Stomach (tissue), 8 donors: ENCODE measurements at regions not wholly inside any gene's neighbourhood (a gene's known extent, or its start where the extent isn't known, plus 50 kb on each side); places are given as distances from the start of the nearest gene placed in this dataset.
A peak's percentile ranks its signal among the peaks of the same experiment; 100 is the strongest.

Source experiments
- DNase-seq, 2 donors: peaks; one replicate each; pipeline versions ENCODE4 v3.0.0 to v3.0.0-alpha.2; 2013 to 2019
- H3K27ac ChIP-seq, 5 donors: fragments of 200-600 bp in 4 of 5; sonication (generic) in 4 of 5; one replicate each; pipeline ENCODE4 v1.5.1; 2013 to 2019; ENCODE audit warnings: mild to moderate bottlenecking in 1 of 5, moderate library complexity in 1 of 5
- H3K27me3 ChIP-seq, 3 donors: fragments of 200-600 bp; sonication (generic); one replicate each; pipeline ENCODE4 v1.5.1; 2017 to 2019; ENCODE audit warnings: mixed run types in 1 of 3
- H3K36me3 ChIP-seq, 4 donors: fragments of 200-600 bp; sonication (generic); 1 replicate in 3 of 4; 2 replicates in 1 of 4; pipeline ENCODE4 v1.5.1; 2016 to 2019
- H3K4me1 ChIP-seq, 4 donors: fragments of 200-600 bp; sonication (generic); one replicate each; pipeline ENCODE4 v1.5.1; 2016 to 2019
- H3K4me3 ChIP-seq, 4 donors: fragments of 200-600 bp; sonication (generic) in 3 of 4; one replicate each; pipeline ENCODE4 v1.5.1; 2016 to 2019; ENCODE audit warnings: mild to moderate bottlenecking in 1 of 4
- H3K9me3 ChIP-seq, 4 donors: fragments of 200-600 bp; sonication (generic); one replicate each; pipeline ENCODE4 v1.5.1; 2016 to 2019
- CTCF ChIP-seq, 7 experiments: fragments of 450-650 bp in 4 of 7; fragments of 200-600 bp in 3 of 7; sonication (generic) in 3 of 7; IDR thresholded peaks; one replicate each; pipeline ENCODE4 v1.5.1; 2016 to 2019; ENCODE audit warnings: antibody characterized with exemption in 7 of 7, control low read depth in 2 of 7, mild to moderate bottlenecking in 1 of 7
- EP300 ChIP-seq: sonication (generic); formaldehyde crosslinking; IDR thresholded peaks from one replicate; pipeline ENCODE4 v1.6.1; 2017; ENCODE audit warnings: antibody characterized with exemption
- POLR2A ChIP-seq, 4 donors: fragments of 450-650 bp; IDR thresholded peaks; one replicate each; pipeline ENCODE4 v1.6.1; 2016; ENCODE audit warnings: antibody characterized with exemption in 4 of 4, control low read depth in 2 of 4, mild to moderate bottlenecking in 1 of 4, moderate library complexity in 1 of 4
- POLR2AphosphoS5 ChIP-seq, 3 donors: sonication (generic); formaldehyde crosslinking; IDR thresholded peaks; one replicate each; pipeline ENCODE4 v1.6.1; 2016; ENCODE audit warnings: antibody characterized with exemption in 3 of 3
- WGBS, 5 donors: extraction: QIAGEN DNeasy Blood & Tissue Kit in 3 of 5; methylation state at CpG; one replicate each; pipeline versions ENCODE4 v1.1.5 to v1.1.7; 2013 to 2018; 5-methylcytosine and 5-hydroxymethylcytosine counted together
- intact Hi-C: fragments of 100-400 bp; cut with DNase I; formaldehyde crosslinking; loops from one replicate; pipeline ENCODE4 v1.15.1; 2023; ENCODE audit warnings: low total_unique reads
- donor health status: healthy with polysubstance abuse.
- donor health status: Bipolar disorder and iron deficiency.
- donor health status: healthy.

GRCh38 chr10:88023676-88024075, 160.3 kb downstream of the PTEN start:
- no peak for TF ChIP-seq POLR2A (IDR thresholded peaks at IDR 0.05)
- intact Hi-C loops = no loop called here
- Histone ChIP-seq H3K4me1 (peaks cover 0 to 8% (median 4%) of the 10 kb centered on the region in 4 donors), H3K36me3 (no peaks in the 10 kb centered on the region), H3K9me3 (no peaks in the 10 kb centered on the region), H3K27ac (no peak overlapping the region), H3K4me3 (no peak overlapping the region), H3K27me3 (no peaks in the 10 kb centered on the region)
- 68 to 77% (median 74%) methylated on average over 1 of the region's 1 CpG for WGBS, 5 donors
- no peak for DNase-seq

- Histone ChIP-seq H3K9me3 (no peaks in the 10 kb centered on the region), H3K27ac (no peak overlapping the region), H3K27me3 (no peaks in the 10 kb centered on the region), H3K36me3 (no peaks in the 10 kb centered on the region), H3K4me3 (no peak overlapping the region), H3K4me1 (peaks cover 0 to 12% (median 4%) of the 10 kb centered on the region in 4 donors)
- no peak for DNase-seq
- intact Hi-C loops = no loop called here
- 89 to 97% (median 93%) methylated on average over 3 of the region's 3 CpGs for WGBS, 5 donors
- TF ChIP-seq POLR2A (IDR thresholded peaks at IDR 0.05) (no peak), CTCF (IDR thresholded peaks at IDR 0.05) (no peak), POLR2AphosphoS5 (IDR thresholded peaks at IDR 0.05) (no peak), EP300 (no peak)
These were observed 162.6 kb downstream of the PTEN start for GRCh38 chr10:88026031-88026430.

- Histone ChIP-seq H3K27me3 (no peaks in the 10 kb centered on the region), H3K27ac (peak overlapping the region in 2 of 5 donors; percentile 2 to 19), H3K4me3 (no peak overlapping the region), H3K36me3 (no peaks in the 10 kb centered on the region), H3K9me3 (no peaks in the 10 kb centered on the region), H3K4me1 (peaks cover 0 to 12% (median 4%) of the 10 kb centered on the region in 4 donors)
- 72 to 90% (median 79%) methylated on average over 4 of the region's 4 CpGs for WGBS, 5 donors
- TF ChIP-seq EP300 = no peak
- TF ChIP-seq POLR2A (IDR thresholded peaks at IDR 0.05) = no peak
- no peak for TF ChIP-seq POLR2AphosphoS5 (IDR thresholded peaks at IDR 0.05)
- no peak for TF ChIP-seq CTCF (IDR thresholded peaks at IDR 0.05)
- peak in 1 of 2 donors; percentile 40 for DNase-seq
- intact Hi-C loops = no loop called here
These were observed 164.1 kb downstream of the PTEN start for GRCh38 chr10:88027570-88027969.

GRCh38 chr10:88028072-88028471, 164.6 kb downstream of the PTEN start:
- peak overlapping the region in 2 of 5 donors; percentile 2 to 19 for H3K27ac ChIP-seq
- 67 to 100% (median 90%) methylated on average over 1 of the region's 1 CpG for WGBS, 5 donors
- no peak for TF ChIP-seq POLR2AphosphoS5 (IDR thresholded peaks at IDR 0.05)
- no peak for TF ChIP-seq CTCF (IDR thresholded peaks at IDR 0.05)
- TF ChIP-seq EP300 = no peak
- no peaks in the 10 kb centered on the region for H3K9me3 ChIP-seq
- no peak for DNase-seq
- H3K4me1 ChIP-seq = peaks cover 0 to 12% (median 4%) of the 10 kb centered on the region in 4 donors
- no peaks in the 10 kb centered on the region for H3K36me3 ChIP-seq
- intact Hi-C loops = no loop called here
- H3K4me3 ChIP-seq = no peak overlapping the region
- no peaks in the 10 kb centered on the region for H3K27me3 ChIP-seq

GRCh38 chr10:88028654-88029053, 165.2 kb downstream of the PTEN start:
- Histone ChIP-seq H3K27me3 (no peaks in the 10 kb centered on the region), H3K4me3 (no peak overlapping the region), H3K4me1 (peaks cover 0 to 12% (median 4%) of the 10 kb centered on the region in 4 donors), H3K27ac (peak overlapping the region in 2 of 5 donors; percentile 2 to 19), H3K36me3 (no peaks in the 10 kb centered on the region), H3K9me3 (no peaks in the 10 kb centered on the region)
- 32 to 63% (median 49%) methylated on average over 1 of the region's 1 CpG for WGBS, 5 donors
- DNase-seq = peak in 1 of 2 donors; percentile 66
- TF ChIP-seq POLR2AphosphoS5 (IDR thresholded peaks at IDR 0.05) (peak in 1 of 3 donors; percentile 33), POLR2A (IDR thresholded peaks at IDR 0.05) (no peak)
- intact Hi-C loops = no loop called here
